ENCODE measurements at regions not wholly inside any gene's neighbourhood (a gene's known extent, or its start where the extent isn't known, plus 50 kb on each side); places are given as distances from the start of the nearest gene placed in this dataset.

GRCh38 chr14:22476887-22477286 lies 112.1 kb downstream of the DAD1 start:
- Histone ChIP-seq H3K27me3 (ENCODE audit: insufficient read depth, low read length) (peaks cover 55% of the 10 kb centered on the region), H3K79me2 (ENCODE audit: insufficient read depth, low read length) (no peaks in the 10 kb centered on the region), H3K36me3 (ENCODE audit: insufficient read depth, low read length) (no peaks in the 10 kb centered on the region), H2AFZ (ENCODE audit: low read length) (no peak overlapping the region), H3K9me3 (ENCODE audit: low read depth, low read length) (no peaks in the 10 kb centered on the region), H3K4me3 (ENCODE audit: insufficient read depth, low read length) (no peak overlapping the region), H3K27ac (ENCODE audit: low read depth, low read length) (no peak overlapping the region), H4K20me1 (ENCODE audit: insufficient read depth, low read length) (no peaks in the 10 kb centered on the region), H3K4me1 (ENCODE audit: insufficient read depth, low read length) (peaks cover 6% of the 10 kb centered on the region), H3K4me2 (ENCODE audit: insufficient read depth, low read length) (no peak overlapping the region)
- no peak for DNase-seq (ENCODE audit: insufficient read length, low spot score, missing footprints)
- no peak for TF ChIP-seq CTCF (IDR thresholded peaks at IDR 0.05; ENCODE audit: extremely low read depth, low read depth, low read length)

- no peak for TF ChIP-seq CTCF (IDR thresholded peaks at IDR 0.05; ENCODE audit: extremely low read depth, low read depth, low read length)
- no peak overlapping the region for H3K27ac ChIP-seq (ENCODE audit: low read depth, low read length)
- H3K4me3 ChIP-seq (ENCODE audit: insufficient read depth, low read length) = no peak overlapping the region
- H3K9me3 ChIP-seq (ENCODE audit: low read depth, low read length) = no peaks in the 10 kb centered on the region
- no peaks in the 10 kb centered on the region for H3K36me3 ChIP-seq (ENCODE audit: insufficient read depth, low read length)
- H3K27me3 ChIP-seq (ENCODE audit: insufficient read depth, low read length) = peaks cover 48% of the 10 kb centered on the region
- no peaks in the 10 kb centered on the region for H3K79me2 ChIP-seq (ENCODE audit: insufficient read depth, low read length)
- peaks cover 6% of the 10 kb centered on the region for H3K4me1 ChIP-seq (ENCODE audit: insufficient read depth, low read length)
- H3K4me2 ChIP-seq (ENCODE audit: insufficient read depth, low read length) = no peak overlapping the region
- no peak overlapping the region for H2AFZ ChIP-seq (ENCODE audit: low read length)
- H4K20me1 ChIP-seq (ENCODE audit: insufficient read depth, low read length) = no peaks in the 10 kb centered on the region
- DNase-seq (ENCODE audit: insufficient read length, low spot score, missing footprints) = no peak
Measured at GRCh38 chr14:22476005-22476751, 112.8 kb downstream of the DAD1 start.

- no peak for DNase-seq (ENCODE audit: insufficient read length, low spot score, missing footprints)
- Histone ChIP-seq H3K9me3 (ENCODE audit: low read depth, low read length) (no peaks in the 10 kb centered on the region), H3K27me3 (ENCODE audit: insufficient read depth, low read length) (peaks cover 40% of the 10 kb centered on the region), H3K4me2 (ENCODE audit: insufficient read depth, low read length) (no peak overlapping the region), H3K27ac (ENCODE audit: low read depth, low read length) (no peak overlapping the region), H3K4me1 (ENCODE audit: insufficient read depth, low read length) (peaks cover 6% of the 10 kb centered on the region), H3K4me3 (ENCODE audit: insufficient read depth, low read length) (no peak overlapping the region), H4K20me1 (ENCODE audit: insufficient read depth, low read length) (no peaks in the 10 kb centered on the region), H2AFZ (ENCODE audit: low read length) (no peak overlapping the region), H3K79me2 (ENCODE audit: insufficient read depth, low read length) (no peaks in the 10 kb centered on the region), H3K36me3 (ENCODE audit: insufficient read depth, low read length) (no peaks in the 10 kb centered on the region)
- no peak for TF ChIP-seq CTCF (IDR thresholded peaks at IDR 0.05; ENCODE audit: extremely low read depth, low read depth, low read length)
Measured at GRCh38 chr14:22475381-22475780, 113.6 kb downstream of the DAD1 start.

GRCh38 chr14:22474730-22475351 lies 114.2 kb downstream of the DAD1 start:
- H3K27me3 ChIP-seq (ENCODE audit: insufficient read depth, low read length) = peaks cover 34% of the 10 kb centered on the region
- DNase-seq (ENCODE audit: insufficient read length, low spot score, missing footprints) = no peak

More at GRCh38 chr14:22474730-22475351, 114.2 kb downstream of the DAD1 start:
- H3K4me1 ChIP-seq (ENCODE audit: insufficient read depth, low read length) = peaks cover 6% of the 10 kb centered on the region
- H3K36me3 ChIP-seq (ENCODE audit: insufficient read depth, low read length) = no peaks in the 10 kb centered on the region
- no peak overlapping the region for H3K4me2 ChIP-seq (ENCODE audit: insufficient read depth, low read length)
- no peaks in the 10 kb centered on the region for H3K9me3 ChIP-seq (ENCODE audit: low read depth, low read length)
- H2AFZ ChIP-seq (ENCODE audit: low read length) = no peak overlapping the region
- no peak overlapping the region for H3K27ac ChIP-seq (ENCODE audit: low read depth, low read length)
- no peaks in the 10 kb centered on the region for H3K79me2 ChIP-seq (ENCODE audit: insufficient read depth, low read length)
- H3K4me3 ChIP-seq (ENCODE audit: insufficient read depth, low read length) = no peak overlapping the region
- H4K20me1 ChIP-seq (ENCODE audit: insufficient read depth, low read length) = no peaks in the 10 kb centered on the region
- TF ChIP-seq CTCF (IDR thresholded peaks at IDR 0.05; ENCODE audit: extremely low read depth, low read depth, low read length) = no peak

All from osteoblast (primary cell).